Left lobe of liver (tissue), 2 donors: ENCODE measurements at regions not wholly inside any gene's neighbourhood (a gene's known extent, or its start where the extent isn't known, plus 50 kb on each side); places are given as distances from the start of the nearest gene placed in this dataset.

Experiments
- ATAC-seq: fragments of 200-7000 bp; cut with Tn5 transposase; one replicate; pipeline ENCODE4 v1.9.1; 2020; ENCODE audit warnings: mild to moderate bottlenecking, moderate library complexity
- DNase-seq: peaks from one replicate; pipeline ENCODE4 v3.0.0-alpha.2; 2020; ENCODE audit warnings: low spot score
- donor health status: DM: no; HTN: no; CAD: no; lungs with moderate emphysema.
- donor health status: DM: no; HTN: yes; CAD: no.

DNA sequence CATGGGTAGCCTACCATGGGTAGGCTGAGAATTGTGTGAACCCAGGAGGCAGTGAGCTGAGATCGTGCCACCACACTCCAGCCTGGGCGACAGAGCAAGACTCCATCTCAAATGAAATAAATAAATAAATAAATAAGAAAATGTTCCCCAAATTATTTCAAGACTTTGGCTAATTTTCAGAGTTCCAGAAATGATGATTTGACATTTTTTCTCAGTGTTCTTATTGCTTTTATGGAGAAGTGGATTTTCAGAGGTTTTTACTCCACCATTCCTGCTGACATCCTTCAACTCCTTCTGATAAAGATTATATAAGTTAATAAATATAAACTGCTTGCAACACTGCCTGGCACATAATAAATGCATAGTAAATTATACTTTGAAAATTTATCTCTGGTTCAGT, 80.4 kb upstream of the PRKCQ start:
- ATAC-seq, result no peak

DNA sequence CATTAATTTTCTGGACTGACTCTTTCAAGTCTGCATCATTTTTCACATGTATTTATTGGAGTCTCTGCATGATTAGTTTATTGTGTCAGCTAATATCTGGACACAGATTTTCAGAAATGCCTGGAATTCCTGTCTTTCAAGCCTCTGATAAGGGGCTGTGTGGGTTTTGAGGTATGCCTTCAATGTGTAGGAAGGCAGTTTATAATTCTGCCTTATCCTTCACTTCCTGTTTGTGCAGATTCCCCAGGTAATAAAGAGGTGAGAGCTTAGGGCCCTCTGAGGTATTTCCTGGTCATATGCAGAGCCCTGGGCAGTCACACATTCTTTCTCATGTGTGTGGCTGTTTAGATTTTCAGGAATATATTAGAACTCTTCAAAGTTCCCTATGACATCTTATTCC, 79.4 kb upstream of the PRKCQ start:
- DNase-seq (no peak), ATAC-seq (no peak)

More for the DNA sequence above, 80.4 kb upstream of the PRKCQ start:
- no peak for DNase-seq

DNA sequence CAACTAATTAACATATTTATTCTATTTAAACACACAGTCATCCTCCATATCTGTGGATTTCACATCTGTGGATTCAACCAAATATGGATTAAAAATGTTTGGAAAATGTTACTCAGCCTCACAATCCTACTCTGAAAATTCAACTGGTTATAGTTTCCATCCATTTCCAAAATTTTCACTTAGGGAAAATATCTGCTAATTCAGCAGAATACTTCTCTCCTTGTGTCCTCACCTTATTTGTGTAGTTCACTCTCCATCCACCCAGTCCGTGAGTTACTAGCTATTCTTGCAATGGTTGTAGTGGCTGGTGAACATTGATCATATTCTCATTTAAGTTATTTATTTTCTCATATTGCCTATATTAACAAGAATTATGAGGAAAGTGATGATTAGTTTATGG, 77.6 kb upstream of the PRKCQ start:
- no peak for ATAC-seq
- no peak for DNase-seq

- ATAC-seq (no peak), DNase-seq (no peak)
These were observed 77.1 kb upstream of the PRKCQ start for GRCh38 chr10:6657196-6657595.

GRCh38 chr10:6654571-6654970, 74.5 kb upstream of the PRKCQ start:
- DNase-seq (no peak), ATAC-seq (no peak)

GRCh38 chr10:6650586-6650985, 70.5 kb upstream of the PRKCQ start:
- no peak for ATAC-seq
- no peak for DNase-seq

DNA sequence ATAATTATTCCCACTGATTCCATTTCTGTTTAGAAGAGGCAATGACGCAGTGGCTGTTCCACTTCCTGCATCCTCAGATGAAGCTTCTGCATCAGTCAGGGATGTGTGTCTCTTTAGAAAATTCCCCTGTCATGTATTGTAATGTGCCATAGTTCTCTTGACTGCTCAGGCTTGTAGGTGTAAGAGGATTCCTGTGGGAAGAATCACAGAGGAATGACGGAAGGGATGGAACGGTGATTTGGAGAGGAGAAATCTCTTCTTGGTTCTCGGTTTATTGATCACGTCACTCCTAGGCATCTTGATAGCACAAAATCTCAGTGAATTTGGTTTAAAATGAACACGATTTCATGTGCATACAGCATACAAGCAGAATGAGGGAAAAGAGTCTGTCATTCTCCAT, 69.8 kb upstream of the PRKCQ start:
- DNase-seq (no peak), ATAC-seq (no peak)

DNA sequence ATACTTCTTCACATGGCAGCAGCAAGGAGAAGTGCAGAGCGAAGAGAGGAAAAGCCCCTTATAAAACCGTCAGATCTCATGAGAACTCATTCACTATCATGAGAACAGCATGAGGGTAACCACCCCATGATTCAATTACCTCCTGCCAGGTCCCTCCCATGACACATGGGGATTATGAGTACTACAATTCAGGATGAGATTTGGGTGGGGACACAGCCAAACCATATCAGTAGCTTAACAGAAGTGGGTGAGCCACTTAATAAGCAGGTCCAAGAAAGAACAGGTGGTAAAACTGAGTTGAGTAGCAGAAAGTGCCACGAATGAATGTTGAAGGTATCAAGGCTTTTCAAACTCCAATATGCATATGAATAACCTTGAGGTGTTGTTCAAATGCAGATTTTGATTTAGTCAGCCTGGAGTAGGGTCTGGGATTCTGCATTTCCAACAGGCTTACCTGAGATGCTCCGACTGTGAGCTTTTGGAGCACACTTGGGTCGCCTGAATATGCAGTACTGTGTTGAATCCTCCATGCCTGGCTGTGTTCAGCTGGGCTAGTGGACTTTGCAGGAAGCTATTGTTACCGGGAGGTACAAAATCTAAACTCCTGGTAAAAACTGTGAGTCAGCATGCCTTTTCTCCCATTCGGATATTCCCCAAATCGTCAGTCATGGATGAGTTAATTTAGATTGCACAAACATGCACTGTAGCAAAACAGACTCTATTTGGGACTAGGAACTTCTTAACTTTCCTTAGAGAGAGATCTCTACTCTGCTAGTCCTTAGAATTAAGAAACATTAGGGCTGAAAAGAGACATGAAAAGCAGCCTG, 69.0 kb upstream of the PRKCQ start:
- ATAC-seq (no peak), DNase-seq (no peak)

- ATAC-seq, result peak; percentile 94
These were observed 67.9 kb upstream of the PRKCQ start for GRCh38 chr10:6647811-6648526.

GRCh38 chr10:6643962-6644361, 63.9 kb upstream of the PRKCQ start:
- ATAC-seq (no peak), DNase-seq (no peak)

More at GRCh38 chr10:6647811-6648526, 67.9 kb upstream of the PRKCQ start:
- DNase-seq, result peak; percentile 46

DNA sequence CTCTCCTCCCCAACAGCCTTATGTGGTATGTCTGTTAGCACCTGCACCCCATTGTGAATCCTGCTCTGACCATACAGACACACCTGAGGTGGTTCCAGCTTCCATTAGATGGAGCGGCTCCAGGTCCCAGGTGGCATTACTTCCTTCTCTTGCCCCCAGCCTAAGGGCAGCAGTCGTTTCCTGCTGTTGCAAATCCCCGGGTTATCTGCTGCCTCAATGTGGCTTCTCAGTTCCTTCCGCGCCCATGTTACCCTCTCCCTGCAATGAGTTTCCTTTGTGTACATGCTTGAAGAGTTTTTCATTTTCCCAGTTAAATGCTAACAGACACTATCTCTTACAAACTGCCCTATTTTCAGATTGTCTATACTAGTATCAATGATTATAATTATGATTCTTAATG, 62.8 kb upstream of the PRKCQ start:
- DNase-seq, result no peak
- ATAC-seq, result no peak

- no peak for ATAC-seq
- no peak for DNase-seq
These were observed 60.5 kb upstream of the PRKCQ start for GRCh38 chr10:6640433-6641040.

GRCh38 chr10:6637053-6637452, 57.0 kb upstream of the PRKCQ start:
- no peak for DNase-seq
- ATAC-seq, result no peak

- no peak for ATAC-seq
These were observed 55.7 kb upstream of the PRKCQ start for GRCh38 chr10:6635784-6636183.

More at GRCh38 chr10:6635784-6636183, 55.7 kb upstream of the PRKCQ start:
- DNase-seq, result no peak
